Activated CD4-positive, alpha-beta T cell treated with anti-CD3 and anti-CD28 coated beads for 36 hours (primary cell): ENCODE measurements at regions not wholly inside any gene's neighbourhood (a gene's known extent, or its start where the extent isn't known, plus 50 kb on each side); places are given as distances from the start of the nearest gene placed in this dataset.

Experiments
- ATAC-seq: fragments of 200-7000 bp; cut with Tn5 transposase; one replicate; pipeline ENCODE4 v1.10.0; 2021; ENCODE audit warnings: mild to moderate bottlenecking, moderate library complexity
- CTCF ChIA-PET: fragments of 350-600 bp; sonication (Branson Sonifier 250); formaldehyde crosslinking; loops from one replicate; lab custom pipeline; 2021; ENCODE audit warnings: antibody characterized with exemption; lab: Charles Lee
- POLR2A ChIA-PET: fragments of 350-600 bp; sonication (Branson Sonifier 250); formaldehyde crosslinking; loops from one replicate; lab custom pipeline; 2021; ENCODE audit warnings: antibody characterized with exemption, inconsistent platforms; lab: Charles Lee
- DNase-seq: peaks from one replicate; pipeline ENCODE4 v3.0.0-alpha.2; 2020
- H3K27ac Mint-ChIP-seq: one replicate; pipeline ENCODE4 v1.8.0; 2021; ENCODE audit warnings: mixed read lengths
- H3K27me3 Mint-ChIP-seq: one replicate; pipeline ENCODE4 v1.8.0; 2021; ENCODE audit warnings: mixed read lengths
- H3K36me3 Mint-ChIP-seq: one replicate; pipeline ENCODE4 v1.8.0; 2021; ENCODE audit warnings: low read depth, mixed read lengths
- H3K4me1 Mint-ChIP-seq: one replicate; pipeline ENCODE4 v1.8.0; 2021; ENCODE audit warnings: mixed read lengths
- H3K4me3 Mint-ChIP-seq: one replicate; pipeline ENCODE4 v1.8.0; 2021; ENCODE audit warnings: mild to moderate bottlenecking, moderate library complexity, mixed read lengths
- H3K9me3 Mint-ChIP-seq: one replicate; pipeline ENCODE4 v1.8.0; 2021; ENCODE audit warnings: low read depth, mixed read lengths
- intact Hi-C, 2 experiments: fragments of 100-400 bp; cut with DNase I in 1 of 2; cut with micrococcal nuclease in 1 of 2; formaldehyde crosslinking; loops; one replicate each; pipeline versions ENCODE4 v1.14.2 to v1.15.1; 2022 to 2024; cut with DNase I, micrococcal nuclease

DNA sequence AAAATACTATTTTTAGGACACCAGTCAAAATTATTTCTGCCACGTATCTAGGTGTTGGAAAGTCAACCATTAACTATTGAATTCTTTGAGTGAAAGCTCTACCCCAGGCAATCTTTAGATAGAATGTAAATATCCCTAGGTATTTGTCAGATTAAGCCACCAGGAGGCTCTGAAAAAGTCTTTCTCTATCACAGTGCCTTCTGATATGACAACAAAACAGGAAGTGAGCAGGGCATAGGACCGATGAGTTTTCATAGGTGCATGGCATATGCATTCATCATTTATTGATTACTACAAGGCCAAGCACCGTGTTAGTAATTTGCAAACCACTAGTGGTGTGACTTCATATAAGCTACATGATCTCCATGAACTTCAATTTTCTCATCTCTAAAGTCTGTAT, 333.6 kb upstream of the F9 start:
- DNase-seq (no peak), ATAC-seq (no peak)
- Mint-ChIP-seq H3K27me3 (peaks cover 39% of the 10 kb centered on the region), H3K36me3 (no peaks in the 10 kb centered on the region), H3K4me1 (peaks cover 2% of the 10 kb centered on the region), H3K9me3 (no peaks in the 10 kb centered on the region), H3K4me3 (no peak overlapping the region), H3K27ac (no peak overlapping the region)
- CTCF ChIA-PET: no interaction called here
- POLR2A ChIA-PET: no interaction called here
- intact Hi-C loops: no loop called here

DNA sequence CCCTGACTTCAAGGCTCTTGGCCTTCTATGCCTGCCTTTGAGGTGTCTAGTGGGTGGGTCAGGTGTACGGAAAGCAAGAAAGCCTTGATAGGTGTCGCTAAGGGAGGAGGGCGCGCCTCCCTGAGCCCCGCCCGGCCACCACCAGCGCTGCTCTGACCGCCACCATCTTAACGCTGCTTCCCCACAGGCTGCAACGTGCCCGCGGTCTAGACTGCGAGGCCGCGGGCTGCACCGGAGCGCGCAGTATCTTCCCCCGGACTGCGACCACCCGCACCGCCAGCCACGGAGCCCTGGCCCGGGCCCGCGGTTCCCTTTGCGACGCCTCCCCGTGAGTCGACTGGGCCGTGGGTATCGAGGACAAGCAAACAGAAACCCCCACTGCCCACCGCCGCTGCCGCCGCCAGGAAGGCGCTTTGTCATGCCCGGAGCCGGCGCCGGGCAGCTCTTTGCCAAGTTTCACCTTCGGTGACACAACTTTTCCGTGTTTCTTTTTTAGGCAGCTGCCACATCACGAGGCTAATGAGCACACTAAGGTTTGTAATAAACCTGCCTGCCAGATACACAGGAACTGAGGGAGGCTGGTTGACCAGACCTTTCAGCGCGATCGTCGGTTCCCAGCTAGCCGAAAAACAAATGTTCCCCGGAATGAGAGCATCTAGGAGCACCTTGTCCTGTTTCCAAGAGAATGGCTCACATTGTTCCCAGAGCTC, 335.8 kb upstream of the F9 start:
- CTCF ChIA-PET: interaction anchor here (1.2 kb wide), 1 partner anchor 20 kb away, joined by 3 read pairs; no protein-coding TSS in a partner anchor
- no peak for ATAC-seq

DNA sequence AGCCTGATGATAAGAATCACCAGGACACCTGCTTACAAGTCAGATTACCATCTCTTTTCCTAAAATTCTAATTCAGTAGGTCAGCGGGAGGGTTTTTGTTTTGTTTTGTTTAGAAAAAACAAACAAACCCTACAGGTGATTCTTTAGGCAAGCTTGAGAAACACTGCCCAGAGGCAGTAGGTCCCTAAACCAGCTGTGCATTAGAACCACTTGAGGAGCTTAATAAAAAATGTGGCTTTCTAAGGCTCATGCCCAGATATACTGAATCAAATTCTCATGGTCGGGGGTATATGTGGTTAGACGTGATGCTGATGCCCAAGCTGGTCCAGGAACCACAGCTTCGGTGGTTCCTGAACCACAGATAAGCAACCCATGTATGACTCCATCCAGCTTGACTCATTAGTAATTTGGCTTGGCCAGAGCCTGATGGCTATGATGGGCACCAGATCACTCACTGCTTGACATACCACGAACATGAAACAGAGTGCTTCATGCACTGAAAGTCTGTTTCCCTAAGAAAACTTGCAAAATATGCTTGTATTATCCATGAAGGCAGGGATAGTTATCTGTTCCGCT, 338.1 kb upstream of the F9 start:
- Mint-ChIP-seq H3K36me3 (no peaks in the 10 kb centered on the region), H3K9me3 (no peaks in the 10 kb centered on the region), H3K27ac (no peak overlapping the region), H3K4me1 (peaks cover 2% of the 10 kb centered on the region), H3K27me3 (peaks cover 29% of the 10 kb centered on the region), H3K4me3 (no peak overlapping the region)
- intact Hi-C loops: no loop called here
- no peak for DNase-seq
- ChIA-PET CTCF (interaction anchor here (0.6 kb wide), 1 partner anchor 65 kb away, joined by 3 read pairs; no protein-coding TSS in a partner anchor), POLR2A (no interaction called here)
- no peak for ATAC-seq

More for the DNA sequence above, 335.8 kb upstream of the F9 start:
- H3K4me3 Mint-ChIP-seq: no peak overlapping the region
- peak; percentile 25 for DNase-seq
- no peak overlapping the region for H3K27ac Mint-ChIP-seq
- intact Hi-C loops: no loop called here
- no peaks in the 10 kb centered on the region for H3K36me3 Mint-ChIP-seq
- POLR2A ChIA-PET: no interaction called here
- peaks cover 36% of the 10 kb centered on the region for H3K27me3 Mint-ChIP-seq
- peaks cover 2% of the 10 kb centered on the region for H3K4me1 Mint-ChIP-seq
- H3K9me3 Mint-ChIP-seq: no peaks in the 10 kb centered on the region

DNA sequence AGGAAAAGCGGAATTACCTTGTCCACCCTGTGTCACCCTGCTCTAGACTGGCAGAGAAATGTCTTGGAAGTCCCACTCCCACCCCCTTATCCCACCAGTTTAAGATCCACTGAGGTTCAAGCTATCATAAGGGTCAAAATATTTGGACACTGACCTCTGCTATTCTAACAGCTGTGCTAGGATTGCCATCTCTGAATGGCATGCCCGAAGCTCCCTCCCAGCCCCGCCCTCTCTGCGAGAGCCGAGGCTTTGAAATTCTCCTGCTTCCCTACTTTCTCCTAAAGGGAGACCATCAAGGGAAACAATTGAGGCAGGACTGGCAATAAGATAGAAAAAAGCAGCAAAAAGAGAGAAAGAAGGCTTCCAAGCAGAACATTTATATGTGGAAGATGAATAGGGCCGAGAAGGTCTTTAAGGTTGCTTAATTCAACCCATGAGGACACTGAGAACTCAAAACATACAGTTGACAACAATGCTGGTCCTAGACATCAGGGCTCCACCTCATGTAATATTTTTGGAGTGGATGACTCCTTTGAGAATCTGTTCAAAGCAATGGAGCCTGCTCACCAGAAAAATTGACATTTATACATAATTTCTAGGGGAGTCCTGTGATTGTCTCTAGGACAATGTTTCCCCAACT, 338.7 kb upstream of the F9 start:
- no peak overlapping the region for H3K4me3 Mint-ChIP-seq
- H3K27me3 Mint-ChIP-seq: peaks cover 27% of the 10 kb centered on the region
- H3K27ac Mint-ChIP-seq: no peak overlapping the region
- POLR2A ChIA-PET: no interaction called here
- DNase-seq (no peak), ATAC-seq (no peak)
- intact Hi-C loops: no loop called here
- H3K9me3 Mint-ChIP-seq: no peaks in the 10 kb centered on the region
- CTCF ChIA-PET: interaction anchor here (0.6 kb wide), 1 partner anchor 66 kb away, joined by 3 read pairs; no protein-coding TSS in a partner anchor
- H3K4me1 Mint-ChIP-seq: peaks cover 2% of the 10 kb centered on the region
- no peaks in the 10 kb centered on the region for H3K36me3 Mint-ChIP-seq

DNA sequence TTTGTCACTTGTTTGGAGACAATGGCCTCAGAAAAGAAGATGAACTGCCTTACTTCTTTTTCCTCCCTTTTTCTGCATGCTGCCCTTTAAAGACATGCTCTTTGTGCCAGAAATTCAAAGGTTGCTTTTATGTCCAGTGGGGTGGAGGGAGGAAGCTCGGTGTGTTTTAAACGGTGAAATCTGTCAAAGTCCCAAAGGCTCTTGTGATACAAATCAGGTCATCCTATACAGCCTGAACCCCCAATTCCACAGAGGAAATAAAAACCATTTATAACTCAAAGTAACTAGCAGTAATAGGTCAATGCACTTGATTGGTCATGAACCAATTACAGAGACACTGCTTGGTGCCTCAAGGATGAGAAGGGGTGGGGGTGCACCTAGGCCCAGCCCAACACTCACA, 339.3 kb upstream of the F9 start:
- intact Hi-C loops: no loop called here
- peaks cover 21% of the 10 kb centered on the region for H3K27me3 Mint-ChIP-seq
- ATAC-seq (no peak), DNase-seq (no peak)
- CTCF ChIA-PET: no interaction called here
- H3K36me3 Mint-ChIP-seq: no peaks in the 10 kb centered on the region
- H3K9me3 Mint-ChIP-seq: no peaks in the 10 kb centered on the region
- H3K27ac Mint-ChIP-seq: no peak overlapping the region
- H3K4me3 Mint-ChIP-seq: no peak overlapping the region
- POLR2A ChIA-PET: no interaction called here
- peaks cover 2% of the 10 kb centered on the region for H3K4me1 Mint-ChIP-seq

DNA sequence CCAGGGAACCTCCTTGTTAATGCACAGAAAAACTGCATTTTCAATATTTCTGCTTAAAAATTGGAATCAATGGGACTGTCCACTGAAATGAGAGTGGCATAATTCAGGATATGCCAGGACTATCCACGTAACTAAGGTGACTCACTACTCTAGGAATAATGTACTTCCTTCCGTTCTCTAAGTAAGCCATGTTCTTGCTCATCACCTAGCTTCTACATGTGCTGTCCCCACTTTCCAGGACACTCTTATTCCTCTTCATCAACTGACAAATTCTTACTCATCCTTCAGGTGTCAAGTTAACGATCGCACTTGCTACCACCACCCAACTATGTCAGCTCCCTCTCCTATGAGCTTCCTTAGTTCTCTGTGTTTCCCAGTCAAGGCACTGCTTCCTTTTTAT, 342.8 kb upstream of the F9 start:
- ChIA-PET CTCF (no interaction called here), POLR2A (no interaction called here)
- DNase-seq (no peak), ATAC-seq (no peak)
- Mint-ChIP-seq H3K36me3 (no peaks in the 10 kb centered on the region), H3K4me1 (no peaks in the 10 kb centered on the region), H3K27me3 (peaks cover 3% of the 10 kb centered on the region), H3K27ac (no peak overlapping the region), H3K9me3 (no peaks in the 10 kb centered on the region), H3K4me3 (no peak overlapping the region)
- intact Hi-C loops: no loop called here

DNA sequence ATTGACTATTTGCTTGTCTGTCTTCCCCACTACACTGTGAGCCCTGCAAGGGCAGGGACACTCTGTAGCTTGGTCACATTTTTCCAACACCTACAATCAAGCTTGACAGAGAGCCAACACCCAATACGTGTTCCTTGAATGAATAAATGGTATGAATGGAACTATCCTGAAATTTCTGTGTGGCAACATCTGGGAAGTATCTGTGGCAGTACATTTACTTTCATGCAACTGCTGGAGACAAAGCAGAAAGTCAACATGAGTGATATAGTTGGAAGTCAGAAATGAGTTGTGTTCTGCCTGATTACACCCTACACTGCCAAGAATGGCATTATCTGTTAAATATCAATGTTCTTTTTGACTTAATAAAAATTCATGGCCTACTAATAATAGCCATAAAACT, 343.5 kb upstream of the F9 start:
- POLR2A ChIA-PET: no interaction called here
- ATAC-seq (no peak), DNase-seq (no peak)
- no peaks in the 10 kb centered on the region for H3K9me3 Mint-ChIP-seq
- no peak overlapping the region for H3K27ac Mint-ChIP-seq
- H3K4me3 Mint-ChIP-seq: no peak overlapping the region
- H3K27me3 Mint-ChIP-seq: no peaks in the 10 kb centered on the region
- no peaks in the 10 kb centered on the region for H3K36me3 Mint-ChIP-seq
- CTCF ChIA-PET: no interaction called here
- intact Hi-C loops: no loop called here
- no peaks in the 10 kb centered on the region for H3K4me1 Mint-ChIP-seq

DNA sequence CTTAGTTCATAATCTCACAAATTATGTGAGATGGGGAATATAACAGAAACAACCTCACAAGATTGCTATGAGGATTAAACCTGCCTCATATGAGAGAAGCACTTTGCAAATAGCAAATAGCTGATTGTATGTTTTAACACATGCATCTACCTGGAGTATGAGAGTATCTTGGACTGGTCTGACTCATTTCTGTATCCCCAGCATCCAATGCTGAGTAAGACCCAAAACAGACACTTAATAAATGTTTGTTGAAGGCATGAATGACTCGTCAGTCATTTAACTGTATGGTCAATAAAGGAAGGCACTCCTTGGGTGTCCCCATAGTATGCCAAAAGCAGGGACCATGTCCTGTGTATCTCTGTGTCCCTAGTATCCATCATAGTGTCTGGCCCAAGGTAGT, 350.9 kb upstream of the F9 start:
- Mint-ChIP-seq H3K4me1 (no peaks in the 10 kb centered on the region), H3K27me3 (peaks cover 2% of the 10 kb centered on the region), H3K27ac (no peak overlapping the region), H3K4me3 (no peak overlapping the region), H3K9me3 (no peaks in the 10 kb centered on the region), H3K36me3 (no peaks in the 10 kb centered on the region)
- intact Hi-C loops: no loop called here
- ChIA-PET POLR2A (no interaction called here), CTCF (no interaction called here)
- ATAC-seq (no peak), DNase-seq (no peak)

DNA sequence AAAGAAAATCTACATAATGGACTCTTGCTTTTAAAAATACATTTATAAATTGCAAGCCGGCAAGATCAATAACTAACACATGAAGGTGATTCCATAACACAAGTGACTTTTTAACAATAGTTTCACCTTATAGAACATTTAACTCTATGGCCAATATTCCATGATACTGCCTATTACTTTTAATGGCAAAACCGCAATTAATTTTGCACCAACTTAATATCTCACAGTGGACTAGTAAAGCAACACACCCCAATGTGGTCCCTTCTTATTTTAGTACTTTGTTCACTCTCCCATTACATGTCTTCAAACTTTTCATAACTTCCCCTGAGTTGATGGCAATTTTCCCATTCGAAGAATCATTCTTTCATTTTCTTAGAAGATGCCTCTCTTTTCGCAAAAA, 351.6 kb upstream of the F9 start:
- Mint-ChIP-seq H3K4me1 (no peaks in the 10 kb centered on the region), H3K27ac (no peak overlapping the region), H3K27me3 (peaks cover 2% of the 10 kb centered on the region), H3K36me3 (no peaks in the 10 kb centered on the region), H3K4me3 (no peak overlapping the region), H3K9me3 (no peaks in the 10 kb centered on the region)
- intact Hi-C loops: no loop called here
- ATAC-seq (no peak), DNase-seq (no peak)
- ChIA-PET POLR2A (no interaction called here), CTCF (no interaction called here)

DNA sequence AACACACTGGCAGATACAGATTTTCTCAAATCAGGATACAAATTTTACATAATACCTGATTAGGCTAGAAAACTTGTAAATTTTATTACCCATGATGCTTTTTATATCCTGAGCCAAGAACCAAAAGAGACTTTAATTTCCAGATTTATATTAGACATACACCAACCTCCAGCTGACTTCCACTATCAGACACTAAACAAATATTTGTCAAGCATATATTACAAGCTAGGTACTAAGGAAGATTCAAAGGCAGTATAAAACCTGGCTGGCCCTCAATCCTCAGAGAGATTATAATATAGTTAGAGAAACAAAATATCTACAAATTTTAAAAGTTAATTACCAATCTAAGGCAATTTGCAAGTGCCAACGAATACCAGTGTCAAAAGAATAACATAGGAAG, 357.8 kb upstream of the F9 start:
- intact Hi-C loops: no loop called here
- H3K27me3 Mint-ChIP-seq: no peaks in the 10 kb centered on the region
- ChIA-PET POLR2A (no interaction called here), CTCF (no interaction called here)
- H3K4me1 Mint-ChIP-seq: no peaks in the 10 kb centered on the region
- no peak overlapping the region for H3K4me3 Mint-ChIP-seq
- no peaks in the 10 kb centered on the region for H3K36me3 Mint-ChIP-seq
- DNase-seq: no peak
- ATAC-seq: no peak
- no peak overlapping the region for H3K27ac Mint-ChIP-seq
- H3K9me3 Mint-ChIP-seq: no peaks in the 10 kb centered on the region

DNA sequence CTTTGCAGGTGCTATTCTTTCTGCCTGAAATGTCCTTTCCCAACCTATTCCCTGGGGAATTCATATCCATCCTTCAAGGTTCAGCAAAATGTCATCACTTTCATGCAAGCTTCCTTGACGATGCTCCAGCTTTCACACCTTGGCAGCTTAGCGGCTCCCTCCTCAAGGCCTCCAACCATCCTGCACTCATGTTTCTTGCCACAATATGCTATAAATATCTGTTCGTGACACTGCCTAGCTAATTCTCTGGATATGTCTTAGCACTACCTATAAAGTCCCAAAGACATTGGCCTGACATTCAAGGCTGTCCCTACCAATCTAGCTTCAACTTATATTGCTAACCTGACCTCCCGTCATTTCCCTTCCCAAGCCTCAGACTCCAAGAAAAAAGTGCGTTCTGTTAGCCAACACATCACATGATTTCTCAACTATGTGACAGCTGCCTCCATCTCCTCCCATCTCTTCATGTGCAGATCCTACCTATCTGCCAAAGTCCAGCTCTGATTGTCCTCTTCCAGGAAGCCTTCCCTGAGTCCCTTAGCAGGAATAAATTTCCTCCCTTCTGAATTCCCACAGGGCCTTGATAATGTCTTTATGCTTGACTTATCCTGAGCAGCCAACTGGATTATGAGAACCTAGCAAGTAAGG, 359.9 kb upstream of the F9 start:
- POLR2A ChIA-PET: no interaction called here
- H3K9me3 Mint-ChIP-seq: no peaks in the 10 kb centered on the region
- CTCF ChIA-PET: no interaction called here
- H3K4me1 Mint-ChIP-seq: no peaks in the 10 kb centered on the region
- H3K27me3 Mint-ChIP-seq: no peaks in the 10 kb centered on the region
- no peak overlapping the region for H3K27ac Mint-ChIP-seq
- H3K4me3 Mint-ChIP-seq: no peak overlapping the region
- no peaks in the 10 kb centered on the region for H3K36me3 Mint-ChIP-seq
- DNase-seq (no peak), ATAC-seq (no peak)
- intact Hi-C loops: no loop called here

DNA sequence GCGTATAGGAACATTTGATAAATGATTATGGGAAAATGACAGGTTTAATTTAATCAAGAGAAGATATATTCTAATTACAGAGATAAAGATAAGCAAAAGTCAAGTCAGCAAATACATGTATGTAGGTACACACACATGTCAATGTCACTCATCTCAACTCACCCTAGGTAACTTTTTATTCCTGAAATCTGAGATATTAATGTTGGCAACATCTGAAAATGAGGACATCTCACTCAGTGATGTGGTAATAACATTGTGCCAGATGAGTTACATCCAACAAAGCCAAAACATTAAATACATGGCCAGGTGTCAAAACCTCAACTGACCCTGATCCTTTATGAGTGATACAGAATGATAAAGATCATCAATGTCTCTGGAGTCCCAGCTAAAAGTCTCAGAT, 363.3 kb upstream of the F9 start:
- intact Hi-C loops: no loop called here
- Mint-ChIP-seq H3K36me3 (no peaks in the 10 kb centered on the region), H3K27ac (no peak overlapping the region), H3K4me3 (no peak overlapping the region), H3K27me3 (no peaks in the 10 kb centered on the region), H3K4me1 (no peaks in the 10 kb centered on the region), H3K9me3 (peaks cover 2% of the 10 kb centered on the region)
- DNase-seq (no peak), ATAC-seq (no peak)
- ChIA-PET CTCF (no interaction called here), POLR2A (no interaction called here)
